ENCODE measurements at regions not wholly inside any gene's neighbourhood (a gene's known extent, or its start where the extent isn't known, plus 50 kb on each side); places are given as distances from the start of the nearest gene placed in this dataset.

DNA sequence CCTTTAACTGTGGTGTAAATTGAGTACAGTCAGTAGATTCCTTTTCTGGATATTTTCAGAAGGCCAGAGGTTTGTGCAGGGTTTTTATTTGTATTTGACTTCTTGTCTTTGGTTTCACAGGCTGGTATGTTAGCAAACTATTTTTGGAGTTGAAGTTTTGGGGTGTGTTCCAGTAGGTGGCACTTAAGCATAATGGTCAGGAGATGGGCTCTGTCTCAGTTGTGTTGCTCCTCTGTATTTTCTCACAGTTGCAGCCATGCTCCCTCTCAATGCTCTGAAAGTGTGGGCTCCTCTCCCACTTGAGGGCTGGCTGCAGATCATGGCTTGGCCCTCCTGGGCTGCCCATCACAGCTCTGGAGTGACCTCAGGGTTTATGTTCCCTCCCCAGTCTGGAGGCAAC is 267.0 kb upstream of the PCSK5 start:
- Mint-ChIP-seq H3K36me3 (no peaks in the 10 kb centered on the region), H3K27me3 (no peaks in the 10 kb centered on the region), H3K4me3 (no peak overlapping the region), H3K4me1 (no peaks in the 10 kb centered on the region), H3K9me3 (peaks cover 3% of the 10 kb centered on the region), H3K27ac (no peak overlapping the region)
- no peak for ATAC-seq (ENCODE audit: low read depth)
- no peak for DNase-seq (ENCODE audit: low spot score in 2 of 2)

DNA sequence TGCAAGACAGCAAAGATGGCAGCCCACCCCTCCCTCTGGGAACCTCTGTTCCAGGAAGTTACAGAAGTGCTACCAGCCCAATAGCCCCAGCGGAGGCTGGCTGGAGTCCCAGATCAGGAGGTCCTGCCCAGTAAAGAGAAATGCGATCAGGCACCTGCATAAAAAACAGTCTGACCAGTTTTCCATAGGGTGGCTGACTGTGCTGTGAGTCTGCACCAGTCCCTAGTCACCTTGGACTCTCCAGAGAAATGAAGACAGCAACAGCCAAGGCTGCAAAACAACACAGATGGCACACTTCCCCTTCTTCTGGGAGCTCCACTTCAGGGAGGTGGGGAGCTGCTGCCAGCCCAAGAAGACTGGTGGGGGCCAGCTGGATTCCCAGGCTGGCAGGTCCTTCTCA is 265.5 kb upstream of the PCSK5 start:
- ATAC-seq (ENCODE audit: low read depth), result no peak
- H3K4me1 Mint-ChIP-seq, result no peaks in the 10 kb centered on the region
- no peak overlapping the region for H3K27ac Mint-ChIP-seq
- no peak for DNase-seq (ENCODE audit: low spot score in 2 of 2)
- peaks cover 3% of the 10 kb centered on the region for H3K9me3 Mint-ChIP-seq
- H3K36me3 Mint-ChIP-seq, result no peaks in the 10 kb centered on the region
- no peak overlapping the region for H3K4me3 Mint-ChIP-seq
- no peaks in the 10 kb centered on the region for H3K27me3 Mint-ChIP-seq

DNA sequence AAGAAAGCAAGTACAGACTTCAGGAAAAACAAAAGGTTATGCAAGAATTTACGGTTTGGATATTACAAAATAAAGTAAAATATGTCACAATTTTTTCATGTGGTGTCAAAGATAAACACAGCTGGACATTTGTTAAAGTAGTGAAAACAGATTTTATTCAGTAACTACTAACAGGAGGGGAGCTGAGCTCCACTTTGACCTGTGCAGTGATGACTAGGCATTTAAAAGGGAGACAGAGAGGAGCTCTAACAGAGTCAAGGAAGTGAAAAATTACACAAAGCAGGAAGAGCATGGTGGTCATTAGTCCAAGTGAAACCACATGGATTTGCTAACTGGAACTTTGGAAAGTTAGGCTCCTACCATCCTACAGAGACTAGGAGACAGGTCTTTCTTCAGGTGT is 263.6 kb upstream of the PCSK5 start:
- Mint-ChIP-seq H3K27me3 (no peaks in the 10 kb centered on the region), H3K4me3 (no peak overlapping the region), H3K36me3 (no peaks in the 10 kb centered on the region), H3K4me1 (no peaks in the 10 kb centered on the region), H3K9me3 (peaks cover 3% of the 10 kb centered on the region), H3K27ac (no peak overlapping the region)
- ATAC-seq (ENCODE audit: low read depth) (no peak), DNase-seq (ENCODE audit: low spot score in 2 of 2) (no peak)

DNA sequence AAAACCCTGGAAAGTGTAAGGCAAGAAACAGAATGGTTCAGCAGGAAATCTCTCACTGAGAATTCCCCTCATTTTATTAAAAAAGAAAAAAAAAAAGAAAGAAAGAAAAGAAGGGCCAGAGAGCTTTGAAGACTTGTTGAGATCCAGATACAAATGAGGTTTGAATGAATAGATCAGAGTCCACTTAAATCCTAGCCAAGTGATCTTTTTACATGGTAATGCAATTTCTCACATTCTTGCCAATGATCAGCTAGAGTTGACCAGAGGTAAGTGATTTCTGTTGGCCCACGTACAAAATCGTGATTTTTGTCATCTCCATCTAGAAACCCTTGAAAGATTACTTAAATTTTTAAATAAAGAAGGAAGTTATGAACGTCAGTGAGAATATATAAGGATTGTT is 261.5 kb upstream of the PCSK5 start:
- no peaks in the 10 kb centered on the region for H3K4me1 Mint-ChIP-seq
- no peaks in the 10 kb centered on the region for H3K36me3 Mint-ChIP-seq
- H3K9me3 Mint-ChIP-seq, result no peaks in the 10 kb centered on the region
- H3K27ac Mint-ChIP-seq, result no peak overlapping the region
- no peak overlapping the region for H3K4me3 Mint-ChIP-seq
- DNase-seq (ENCODE audit: low spot score in 2 of 2) (no peak), ATAC-seq (ENCODE audit: low read depth) (no peak)
- no peaks in the 10 kb centered on the region for H3K27me3 Mint-ChIP-seq

DNA sequence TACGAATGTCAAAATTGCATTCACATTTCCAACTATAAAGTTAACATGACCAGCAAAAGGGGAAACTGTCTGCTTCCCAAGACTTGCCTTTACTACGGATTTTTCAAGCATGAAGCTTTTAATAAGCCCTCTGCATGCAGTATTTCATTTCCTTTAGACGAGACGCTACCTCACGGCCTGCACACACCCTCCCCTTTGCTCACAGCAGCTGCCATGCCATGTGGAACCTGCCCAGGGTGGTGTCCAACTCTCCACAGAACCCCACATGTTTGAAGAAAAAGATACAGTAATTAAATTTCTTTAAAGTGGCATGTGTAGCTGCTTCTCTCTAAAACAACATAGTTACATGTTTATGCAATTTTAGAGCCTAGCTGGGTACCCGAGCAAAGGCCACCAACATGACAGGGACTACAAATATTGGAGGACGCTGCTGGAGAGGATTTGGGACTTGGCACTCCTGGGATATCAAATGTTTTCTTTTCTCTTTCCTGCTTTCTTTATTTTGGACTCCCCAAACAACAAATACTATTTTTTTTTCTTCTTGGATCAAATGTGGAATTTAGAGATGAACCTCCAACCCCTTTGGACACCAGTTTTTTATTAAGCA is 256.9 kb upstream of the PCSK5 start:
- Mint-ChIP-seq H3K27ac (no peak overlapping the region), H3K9me3 (peaks cover 2% of the 10 kb centered on the region), H3K4me3 (no peak overlapping the region), H3K4me1 (no peaks in the 10 kb centered on the region), H3K36me3 (no peaks in the 10 kb centered on the region), H3K27me3 (no peaks in the 10 kb centered on the region)
- ATAC-seq (ENCODE audit: low read depth) (no peak), DNase-seq (ENCODE audit: low spot score in 2 of 2) (no peak)

DNA sequence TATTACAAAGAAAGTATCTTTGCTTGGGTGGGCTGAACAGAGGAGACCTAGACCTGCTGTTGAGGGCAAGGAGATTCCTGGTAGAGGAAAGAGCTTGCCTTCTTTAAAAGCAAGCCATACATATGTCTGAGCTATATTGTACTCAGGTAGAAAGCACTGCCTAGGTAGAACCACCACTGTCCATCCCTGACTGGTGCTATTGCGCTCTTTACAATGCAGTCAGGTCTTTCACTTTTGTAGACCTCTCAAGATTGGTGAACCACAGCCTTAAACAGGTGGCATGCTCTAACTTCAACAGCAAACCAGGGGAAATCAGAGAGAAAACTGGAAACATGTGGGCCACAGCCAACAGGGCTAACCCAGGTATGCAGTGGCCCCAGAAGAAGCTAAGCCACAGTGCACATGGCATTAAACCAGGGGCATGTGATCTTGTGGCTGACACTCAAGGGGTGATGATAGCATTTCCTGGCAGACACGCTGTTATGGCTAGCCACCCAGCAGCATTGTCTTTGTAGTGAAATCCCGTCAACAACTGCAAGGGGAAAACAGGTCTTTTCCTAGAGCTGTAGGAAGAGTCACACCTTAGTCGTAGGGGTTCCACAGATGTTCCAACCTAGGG is 253.9 kb upstream of the PCSK5 start:
- Mint-ChIP-seq H3K4me1 (no peaks in the 10 kb centered on the region), H3K27me3 (no peaks in the 10 kb centered on the region), H3K4me3 (no peak overlapping the region), H3K27ac (no peak overlapping the region), H3K9me3 (peaks cover 2% of the 10 kb centered on the region), H3K36me3 (no peaks in the 10 kb centered on the region)
- ATAC-seq (ENCODE audit: low read depth), result no peak
- DNase-seq (ENCODE audit: low spot score in 2 of 2), result no peak

DNA sequence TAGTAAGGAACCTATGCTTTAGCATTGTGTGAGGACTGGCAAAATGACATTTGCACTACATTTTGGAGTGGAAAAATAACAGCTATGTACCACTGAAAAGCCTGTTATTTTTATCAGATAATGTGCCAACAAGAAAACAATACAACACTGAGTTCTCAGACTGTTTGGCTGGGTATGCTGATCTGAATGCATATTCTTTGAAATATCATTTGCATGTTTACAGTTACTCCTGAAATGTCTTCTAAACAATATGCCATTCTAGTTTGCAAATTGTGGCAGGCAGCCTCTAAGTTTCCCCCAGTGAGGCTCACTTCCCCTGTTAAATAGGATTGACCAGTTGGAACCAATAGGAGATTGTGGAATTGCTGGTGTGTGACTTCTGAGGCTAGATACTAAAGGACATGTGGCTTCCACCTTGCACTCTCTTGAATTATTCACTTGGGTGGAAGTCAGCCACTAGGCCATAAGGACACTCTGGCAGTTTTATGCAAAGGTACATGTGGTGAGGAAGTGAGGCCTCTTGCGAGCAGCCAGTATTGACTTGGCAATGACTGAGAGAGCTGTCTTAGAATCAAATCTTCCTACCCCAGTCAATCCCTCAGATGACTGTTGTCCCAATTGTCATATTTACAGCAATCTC is 250.4 kb upstream of the PCSK5 start:
- ATAC-seq (ENCODE audit: low read depth), result no peak
- H3K27ac Mint-ChIP-seq, result no peak overlapping the region
- peaks cover 2% of the 10 kb centered on the region for H3K9me3 Mint-ChIP-seq
- H3K27me3 Mint-ChIP-seq, result no peaks in the 10 kb centered on the region
- no peak for DNase-seq (ENCODE audit: low spot score in 2 of 2)
- no peak overlapping the region for H3K4me3 Mint-ChIP-seq
- H3K36me3 Mint-ChIP-seq, result no peaks in the 10 kb centered on the region
- no peaks in the 10 kb centered on the region for H3K4me1 Mint-ChIP-seq

DNA sequence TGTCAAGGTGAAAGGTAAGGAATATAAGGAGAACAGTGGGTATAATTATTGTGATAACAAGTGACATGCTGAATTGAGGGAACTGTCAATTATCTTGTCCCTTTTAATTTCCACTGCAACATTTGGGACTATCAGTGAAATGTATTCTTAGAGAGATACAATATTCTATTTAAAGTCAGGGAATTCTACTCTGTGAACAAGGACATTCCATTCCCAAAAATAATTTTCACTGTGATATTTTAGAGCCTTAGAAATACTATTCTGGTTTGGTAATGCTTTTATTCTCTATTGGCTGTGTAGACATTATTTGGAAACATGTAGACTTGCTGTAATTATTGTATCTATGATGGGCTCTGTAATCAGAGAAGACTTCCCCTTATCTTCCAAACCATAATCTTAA is 248.0 kb upstream of the PCSK5 start:
- no peak for DNase-seq (ENCODE audit: low spot score in 2 of 2)
- ATAC-seq (ENCODE audit: low read depth), result no peak
- Mint-ChIP-seq H3K27ac (no peak overlapping the region), H3K36me3 (no peaks in the 10 kb centered on the region), H3K27me3 (no peaks in the 10 kb centered on the region), H3K9me3 (no peaks in the 10 kb centered on the region), H3K4me1 (no peaks in the 10 kb centered on the region), H3K4me3 (no peak overlapping the region)

DNA sequence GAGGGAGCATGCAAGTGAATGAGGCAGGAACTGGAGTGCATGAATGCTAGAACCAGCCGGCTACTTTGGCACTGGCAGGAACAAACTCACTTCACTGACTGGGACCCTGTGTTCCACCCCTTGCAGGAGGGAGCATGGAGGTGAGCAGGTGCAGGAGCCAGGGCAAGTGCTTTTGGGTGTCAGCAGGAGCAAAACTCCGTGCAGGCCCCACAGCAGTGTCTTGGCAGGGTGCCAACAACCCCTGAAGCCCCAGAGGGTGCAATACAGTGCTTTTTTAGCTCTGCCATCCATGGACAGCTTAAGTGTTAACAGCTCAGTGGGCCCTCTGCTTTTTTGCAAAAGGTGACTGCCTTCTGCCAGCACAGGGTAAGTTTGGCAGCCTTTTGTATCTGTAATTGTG is 245.8 kb upstream of the PCSK5 start:
- no peak for ATAC-seq (ENCODE audit: low read depth)
- H3K9me3 Mint-ChIP-seq, result peaks cover 1% of the 10 kb centered on the region

DNA sequence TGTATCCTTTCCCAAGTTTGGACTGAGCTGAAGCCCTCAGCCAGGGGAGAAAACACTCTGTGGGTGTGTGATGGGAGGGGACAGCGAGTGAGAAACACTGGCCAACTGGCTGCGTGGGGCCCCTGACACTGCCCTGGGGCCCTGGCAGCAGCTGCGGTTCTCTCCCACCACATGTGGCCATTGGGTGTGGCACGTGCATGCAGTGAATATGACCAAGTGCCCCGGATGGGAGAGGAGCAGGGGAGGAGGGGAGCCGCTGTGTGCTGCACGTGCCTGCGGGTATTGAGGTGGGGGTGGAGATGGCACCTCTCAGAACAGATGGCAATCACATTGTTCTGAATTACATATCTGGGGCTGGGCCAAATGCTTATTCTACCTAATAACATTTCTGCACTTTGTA is 242.4 kb upstream of the PCSK5 start:
- H3K4me1 Mint-ChIP-seq, result no peaks in the 10 kb centered on the region

More for the DNA sequence above, 245.8 kb upstream of the PCSK5 start:
- H3K27me3 Mint-ChIP-seq, result no peaks in the 10 kb centered on the region
- H3K4me3 Mint-ChIP-seq, result no peak overlapping the region
- H3K27ac Mint-ChIP-seq, result no peak overlapping the region
- DNase-seq (ENCODE audit: low spot score in 2 of 2), result no peak
- no peaks in the 10 kb centered on the region for H3K36me3 Mint-ChIP-seq
- no peaks in the 10 kb centered on the region for H3K4me1 Mint-ChIP-seq

DNA sequence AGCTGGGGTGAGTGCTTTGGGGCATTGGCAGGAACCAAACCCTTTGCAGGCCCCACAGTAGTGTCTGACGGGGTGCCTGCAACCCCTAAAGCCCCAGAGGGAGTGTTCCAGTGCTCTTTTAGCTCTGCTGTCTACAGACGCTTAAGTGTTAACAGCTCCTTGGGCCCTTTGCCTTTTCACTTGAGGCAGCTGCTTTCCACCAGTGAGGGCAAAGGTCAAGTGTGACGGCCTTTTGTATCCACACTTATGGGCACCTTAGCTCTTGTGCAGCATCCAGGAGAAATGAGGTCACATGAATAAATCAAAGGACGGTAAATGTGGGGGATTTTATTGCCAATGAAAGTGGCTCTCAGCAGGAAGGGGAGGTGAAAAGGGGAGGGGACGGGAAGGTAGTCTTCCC is 241.4 kb upstream of the PCSK5 start:
- Mint-ChIP-seq H3K4me1 (no peaks in the 10 kb centered on the region), H3K27me3 (no peaks in the 10 kb centered on the region), H3K36me3 (no peaks in the 10 kb centered on the region), H3K4me3 (no peak overlapping the region), H3K27ac (no peak overlapping the region), H3K9me3 (peaks cover 6% of the 10 kb centered on the region)
- no peak for DNase-seq (ENCODE audit: low spot score in 2 of 2)
- ATAC-seq (ENCODE audit: low read depth), result no peak

More for the DNA sequence above, 242.4 kb upstream of the PCSK5 start:
- DNase-seq (ENCODE audit: low spot score in 2 of 2) (no peak), ATAC-seq (ENCODE audit: low read depth) (no peak)
- H3K36me3 Mint-ChIP-seq, result no peaks in the 10 kb centered on the region
- no peak overlapping the region for H3K4me3 Mint-ChIP-seq
- H3K27ac Mint-ChIP-seq, result no peak overlapping the region
- H3K27me3 Mint-ChIP-seq, result no peaks in the 10 kb centered on the region
- peaks cover 3% of the 10 kb centered on the region for H3K9me3 Mint-ChIP-seq

DNA sequence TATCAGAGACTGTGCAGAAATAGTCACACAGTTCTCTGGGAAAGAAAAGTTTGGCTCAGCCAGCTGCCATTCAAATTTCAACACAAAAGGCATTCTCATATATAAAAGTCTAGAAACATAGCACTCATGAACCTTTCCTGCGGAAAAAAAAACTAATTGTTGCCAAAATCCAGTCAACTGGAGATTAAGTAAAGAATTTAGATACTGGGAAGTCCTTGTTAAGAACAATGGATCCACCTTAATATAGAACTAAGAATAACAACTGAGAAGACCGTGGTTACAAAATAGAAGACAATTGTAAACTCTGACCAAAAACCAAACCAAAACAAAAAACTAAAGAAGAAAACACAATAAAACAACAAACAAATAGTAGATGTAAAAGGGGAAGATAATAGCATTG is 238.8 kb upstream of the PCSK5 start:
- no peak overlapping the region for H3K4me3 Mint-ChIP-seq
- H3K4me1 Mint-ChIP-seq, result no peaks in the 10 kb centered on the region
- peaks cover 7% of the 10 kb centered on the region for H3K9me3 Mint-ChIP-seq
- no peaks in the 10 kb centered on the region for H3K27me3 Mint-ChIP-seq
- DNase-seq (ENCODE audit: low spot score in 2 of 2), result no peak
- no peak for ATAC-seq (ENCODE audit: low read depth)
- no peaks in the 10 kb centered on the region for H3K36me3 Mint-ChIP-seq
- H3K27ac Mint-ChIP-seq, result no peak overlapping the region

DNA sequence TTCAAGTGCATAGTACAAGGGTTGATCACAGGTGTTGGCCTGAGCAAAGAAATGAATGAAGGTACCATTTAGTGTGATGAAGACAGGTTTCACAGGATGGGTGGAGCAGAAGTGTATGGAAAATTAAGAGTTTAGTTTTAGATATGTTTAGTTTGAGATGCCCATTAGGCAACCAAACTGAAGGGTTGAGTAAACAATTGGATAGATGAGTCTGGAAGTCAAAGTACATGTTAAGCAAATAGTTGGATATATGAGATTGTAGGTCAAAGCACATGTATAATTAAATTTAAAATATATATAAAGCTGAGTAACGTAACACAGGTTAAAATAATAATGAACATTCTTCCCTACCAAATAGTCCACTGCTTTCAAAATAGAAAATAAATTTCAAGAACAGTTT is 237.1 kb upstream of the PCSK5 start:
- no peak overlapping the region for H3K27ac Mint-ChIP-seq
- no peak for ATAC-seq (ENCODE audit: low read depth)
- no peak overlapping the region for H3K4me3 Mint-ChIP-seq
- H3K4me1 Mint-ChIP-seq, result no peaks in the 10 kb centered on the region
- no peaks in the 10 kb centered on the region for H3K27me3 Mint-ChIP-seq
- peaks cover 9% of the 10 kb centered on the region for H3K9me3 Mint-ChIP-seq
- DNase-seq (ENCODE audit: low spot score in 2 of 2), result no peak
- H3K36me3 Mint-ChIP-seq, result no peaks in the 10 kb centered on the region

DNA sequence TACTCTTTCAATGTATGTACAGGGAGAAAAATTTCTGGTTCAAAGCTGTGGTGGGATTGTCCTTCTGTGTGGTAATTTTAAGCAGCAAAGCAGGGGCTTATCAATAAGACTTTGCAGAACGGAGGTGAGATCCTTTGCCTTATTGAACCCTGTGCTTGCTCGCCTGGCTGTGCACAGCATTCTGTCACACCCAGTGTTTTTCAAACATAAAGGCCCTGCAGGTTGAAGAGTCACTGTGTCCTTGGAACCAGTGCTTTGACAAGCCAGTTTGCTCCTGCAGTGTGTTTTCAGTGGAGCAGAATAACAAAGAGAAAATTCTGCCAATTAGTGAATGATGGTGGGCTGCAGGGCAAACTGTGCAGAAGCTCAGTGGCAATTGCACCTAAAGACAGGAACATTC is 236.7 kb upstream of the PCSK5 start:
- Mint-ChIP-seq H3K4me1 (no peaks in the 10 kb centered on the region), H3K27ac (no peak overlapping the region), H3K4me3 (no peak overlapping the region), H3K36me3 (no peaks in the 10 kb centered on the region), H3K9me3 (peaks cover 9% of the 10 kb centered on the region), H3K27me3 (no peaks in the 10 kb centered on the region)
- DNase-seq (ENCODE audit: low spot score in 2 of 2), result no peak
- no peak for ATAC-seq (ENCODE audit: low read depth)

DNA sequence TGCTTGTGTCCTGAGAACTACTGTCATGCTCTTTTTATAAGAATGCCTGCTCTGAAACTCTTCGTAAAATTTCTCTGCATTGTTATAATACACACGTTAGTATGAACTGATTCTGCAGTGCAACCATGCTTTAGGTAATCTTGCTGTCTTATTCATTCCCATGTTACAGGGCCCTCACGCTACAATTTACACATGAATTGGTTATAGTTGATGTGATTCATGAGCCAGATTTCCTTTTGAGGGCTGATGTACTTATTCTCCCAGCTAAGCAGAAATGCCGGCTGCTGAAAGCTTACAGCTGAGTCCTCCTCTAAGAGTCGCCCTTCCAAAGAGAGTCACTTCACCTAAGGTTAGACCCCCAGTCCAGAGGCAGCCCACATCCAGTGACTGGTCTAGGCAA is 233.5 kb upstream of the PCSK5 start:
- Mint-ChIP-seq H3K4me3 (no peak overlapping the region), H3K36me3 (no peaks in the 10 kb centered on the region), H3K9me3 (peaks cover 9% of the 10 kb centered on the region), H3K27me3 (no peaks in the 10 kb centered on the region), H3K27ac (no peak overlapping the region), H3K4me1 (no peaks in the 10 kb centered on the region)
- no peak for ATAC-seq (ENCODE audit: low read depth)
- no peak for DNase-seq (ENCODE audit: low spot score in 2 of 2)

Data from memory B cell (primary cell).